Suprapubic skin (tissue), 4 donors: ENCODE measurements at regions not wholly inside any gene's neighbourhood (a gene's known extent, or its start where the extent isn't known, plus 50 kb on each side); places are given as distances from the start of the nearest gene placed in this dataset.

Experiments
- DNase-seq, 2 donors: peaks; one replicate each; pipeline ENCODE4 v3.0.0-alpha.2; 2019; ENCODE audit warnings: low spot score in 2 of 2
- H3K27ac ChIP-seq: fragments of 200-600 bp; sonication (generic); one replicate; pipeline ENCODE4 v1.5.1; 2019
- H3K27me3 ChIP-seq: fragments of 200-600 bp; sonication (generic); one replicate; pipeline ENCODE4 v1.5.1; 2019
- H3K36me3 ChIP-seq: fragments of 200-600 bp; sonication (generic); one replicate; pipeline ENCODE4 v1.5.1; 2019
- H3K4me1 ChIP-seq: fragments of 200-600 bp; sonication (generic); one replicate; pipeline ENCODE4 v1.5.1; 2019
- H3K4me3 ChIP-seq: fragments of 200-600 bp; sonication (generic); one replicate; pipeline ENCODE4 v1.5.1; 2019; ENCODE audit warnings: mild to moderate bottlenecking
- H3K9me3 ChIP-seq: fragments of 200-600 bp; sonication (generic); one replicate; pipeline ENCODE4 v1.5.1; 2019
- EP300 ChIP-seq: sonication (generic); formaldehyde crosslinking; IDR thresholded peaks from one replicate; pipeline ENCODE4 v1.6.1; 2017; ENCODE audit warnings: antibody characterized with exemption
- POLR2A ChIP-seq, 2 donors: fragments of 450-650 bp; IDR thresholded peaks; one replicate each; pipeline ENCODE4 v1.6.1; 2017; ENCODE audit warnings: antibody characterized with exemption in 2 of 2, mild to moderate bottlenecking in 2 of 2, moderate library complexity in 2 of 2
- POLR2AphosphoS5 ChIP-seq, 3 donors: sonication (generic); formaldehyde crosslinking; IDR thresholded peaks; one replicate each; pipeline ENCODE4 v1.6.1; 2017; ENCODE audit warnings: antibody characterized with exemption in 3 of 3
- WGBS: methylation state at CpG from one replicate; pipeline ENCODE4 v1.1.5; 2018; 5-methylcytosine and 5-hydroxymethylcytosine counted together
- TF ChIP-seq, protein P1 (sequence below), 2 donors: fragments of 200-600 bp in 1 of 2; fragments of 450-650 bp in 1 of 2; sonication (generic) in 1 of 2; IDR thresholded peaks; one replicate each; pipeline ENCODE4 v1.5.1; 2016 to 2019; ENCODE audit warnings: antibody characterized with exemption in 2 of 2, mild to moderate bottlenecking in 1 of 2, moderate library complexity in 1 of 2

DNA sequence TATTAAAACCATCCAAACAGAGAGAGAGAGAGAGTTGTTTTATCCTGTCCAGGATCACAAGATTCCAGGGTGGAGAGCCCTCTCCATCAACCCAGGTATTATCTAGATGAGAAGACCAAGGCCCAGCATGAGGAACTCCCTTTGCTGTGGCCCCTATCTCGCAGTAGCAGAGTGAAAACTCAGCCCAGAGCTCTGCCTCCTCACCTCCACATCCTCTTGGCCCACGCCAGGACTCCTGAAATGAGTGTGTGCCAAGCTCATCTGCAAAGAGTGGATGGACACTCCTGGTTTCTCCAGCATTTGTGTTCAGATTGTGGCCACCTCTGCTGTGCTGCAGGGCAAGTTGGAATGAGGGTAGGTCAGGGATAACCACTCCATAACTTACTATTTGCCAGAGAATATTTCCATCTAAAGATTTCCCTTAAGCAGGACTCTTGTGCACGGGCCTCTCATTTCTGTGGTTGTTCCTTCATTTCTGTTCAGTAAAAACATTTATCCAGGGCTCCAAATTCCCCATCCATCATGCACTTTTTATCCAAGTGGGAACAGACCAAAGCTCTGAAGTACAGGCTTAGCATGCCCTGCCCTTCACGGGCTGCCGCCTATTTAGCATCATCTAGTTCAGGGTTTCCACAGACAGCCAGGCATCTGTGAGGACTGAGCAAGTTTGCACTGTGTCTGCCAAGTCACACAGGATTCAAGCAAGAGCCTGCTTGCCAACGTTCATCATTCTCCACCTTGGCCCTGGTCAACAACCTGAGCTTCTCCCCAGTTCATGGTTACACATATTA, 583.2 kb upstream of the ID2 start:
- no peak for TF ChIP-seq EP300
- TF ChIP-seq, protein P1, sequence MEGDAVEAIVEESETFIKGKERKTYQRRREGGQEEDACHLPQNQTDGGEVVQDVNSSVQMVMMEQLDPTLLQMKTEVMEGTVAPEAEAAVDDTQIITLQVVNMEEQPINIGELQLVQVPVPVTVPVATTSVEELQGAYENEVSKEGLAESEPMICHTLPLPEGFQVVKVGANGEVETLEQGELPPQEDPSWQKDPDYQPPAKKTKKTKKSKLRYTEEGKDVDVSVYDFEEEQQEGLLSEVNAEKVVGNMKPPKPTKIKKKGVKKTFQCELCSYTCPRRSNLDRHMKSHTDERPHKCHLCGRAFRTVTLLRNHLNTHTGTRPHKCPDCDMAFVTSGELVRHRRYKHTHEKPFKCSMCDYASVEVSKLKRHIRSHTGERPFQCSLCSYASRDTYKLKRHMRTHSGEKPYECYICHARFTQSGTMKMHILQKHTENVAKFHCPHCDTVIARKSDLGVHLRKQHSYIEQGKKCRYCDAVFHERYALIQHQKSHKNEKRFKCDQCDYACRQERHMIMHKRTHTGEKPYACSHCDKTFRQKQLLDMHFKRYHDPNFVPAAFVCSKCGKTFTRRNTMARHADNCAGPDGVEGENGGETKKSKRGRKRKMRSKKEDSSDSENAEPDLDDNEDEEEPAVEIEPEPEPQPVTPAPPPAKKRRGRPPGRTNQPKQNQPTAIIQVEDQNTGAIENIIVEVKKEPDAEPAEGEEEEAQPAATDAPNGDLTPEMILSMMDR (IDR thresholded peaks at IDR 0.05), result no peak
- TF ChIP-seq POLR2AphosphoS5 (IDR thresholded peaks at IDR 0.05), result no peak
- TF ChIP-seq POLR2A (IDR thresholded peaks at IDR 0.05), result no peak
- 71% methylated on average over 6 of the region's 6 CpGs for WGBS

DNA sequence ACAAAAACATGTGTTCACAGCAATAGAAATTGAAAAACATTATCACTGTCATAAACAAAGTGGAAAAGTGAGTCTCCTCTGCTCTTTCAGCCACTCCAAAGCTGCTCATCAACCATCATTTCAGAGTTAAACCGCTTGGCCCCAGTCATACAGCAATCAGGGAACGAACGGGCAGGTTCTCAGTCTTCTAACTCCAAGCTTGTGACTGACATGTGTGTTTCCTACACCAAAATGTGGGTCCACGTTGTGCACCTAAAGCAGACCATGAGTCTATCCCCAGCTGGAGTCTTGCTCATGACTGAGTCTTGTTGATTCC, 582.6 kb upstream of the ID2 start:
- DNase-seq, result no peak
- TF ChIP-seq POLR2A (IDR thresholded peaks at IDR 0.05), result no peak
- no peak for TF ChIP-seq EP300
- TF ChIP-seq POLR2AphosphoS5 (IDR thresholded peaks at IDR 0.05), result no peak
- TF ChIP-seq, protein P1 (IDR thresholded peaks at IDR 0.05), result no peak
- 92% methylated on average over 4 of the region's 4 CpGs for WGBS
- H3K4me1 ChIP-seq, result no peaks in the 10 kb centered on the region
- no peak overlapping the region for H3K4me3 ChIP-seq
- no peaks in the 10 kb centered on the region for H3K36me3 ChIP-seq
- H3K27me3 ChIP-seq, result no peaks in the 10 kb centered on the region
- no peak overlapping the region for H3K27ac ChIP-seq
- H3K9me3 ChIP-seq, result no peaks in the 10 kb centered on the region

More for the DNA sequence above, 583.2 kb upstream of the ID2 start:
- no peaks in the 10 kb centered on the region for H3K27me3 ChIP-seq
- no peaks in the 10 kb centered on the region for H3K9me3 ChIP-seq
- H3K4me1 ChIP-seq, result no peaks in the 10 kb centered on the region
- no peak overlapping the region for H3K27ac ChIP-seq
- no peak overlapping the region for H3K4me3 ChIP-seq
- DNase-seq, result no peak
- no peaks in the 10 kb centered on the region for H3K36me3 ChIP-seq

DNA sequence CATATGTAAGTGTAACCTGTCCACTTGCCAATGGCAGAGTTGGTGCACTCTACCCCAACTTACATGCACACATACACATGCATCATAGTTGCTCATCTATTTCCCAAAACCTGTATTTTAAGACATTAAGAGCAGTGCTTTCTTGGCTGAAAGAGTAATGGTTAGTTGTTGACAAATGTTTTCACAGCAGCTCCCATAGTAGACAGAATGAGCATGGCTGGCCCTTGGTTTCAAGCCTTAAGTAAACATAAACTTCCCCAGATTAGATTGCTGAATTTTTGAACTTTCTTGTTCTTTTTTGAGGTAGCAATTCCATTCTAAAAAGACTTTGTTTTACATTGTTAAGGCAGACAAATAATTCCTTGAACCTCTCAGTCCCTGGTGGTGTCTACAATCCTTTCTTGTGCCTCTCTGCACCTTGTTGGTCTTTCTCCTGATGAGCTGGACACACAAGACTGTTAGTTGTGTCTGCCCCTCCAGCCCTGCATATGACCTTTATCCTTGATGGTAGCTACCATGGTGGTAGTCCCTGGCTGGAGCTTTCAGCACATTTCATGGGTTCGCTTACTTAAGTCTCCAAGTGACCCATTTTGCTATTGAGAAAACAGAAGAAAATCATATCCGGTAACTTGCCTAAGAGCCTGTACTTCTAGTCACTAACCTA, 580.1 kb upstream of the ID2 start:
- TF ChIP-seq, protein P1 (IDR thresholded peaks at IDR 0.05), result no peak
- TF ChIP-seq POLR2A (IDR thresholded peaks at IDR 0.05) (no peak), POLR2AphosphoS5 (IDR thresholded peaks at IDR 0.05) (no peak), EP300 (no peak)

DNA sequence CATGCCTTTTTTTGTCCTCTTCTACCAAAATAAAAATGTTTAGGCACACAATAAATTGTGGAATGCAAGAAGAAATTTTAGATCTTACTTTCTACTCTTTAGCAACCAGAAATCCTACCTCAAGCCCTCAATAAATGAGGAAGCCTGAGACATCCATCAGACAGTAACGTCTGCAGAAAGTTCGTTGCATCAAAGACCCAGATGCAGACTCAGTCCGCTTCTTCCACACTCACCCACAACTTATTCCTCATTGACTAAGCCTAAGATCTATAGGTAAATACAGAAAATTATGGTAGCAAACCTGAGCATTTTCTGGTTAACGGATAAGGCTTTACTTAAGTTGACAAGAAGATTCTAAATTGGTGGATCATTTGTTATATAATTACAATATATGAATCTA, 579.4 kb upstream of the ID2 start:
- no peak for DNase-seq
- 94% methylated on average over 4 of the region's 4 CpGs for WGBS
- Histone ChIP-seq H3K36me3 (no peaks in the 10 kb centered on the region), H3K4me1 (no peaks in the 10 kb centered on the region), H3K27me3 (no peaks in the 10 kb centered on the region), H3K4me3 (no peak overlapping the region), H3K27ac (no peak overlapping the region), H3K9me3 (no peaks in the 10 kb centered on the region)
- TF ChIP-seq EP300 (no peak), POLR2A (IDR thresholded peaks at IDR 0.05) (no peak), POLR2AphosphoS5 (IDR thresholded peaks at IDR 0.05) (no peak)
- TF ChIP-seq, protein P1 (IDR thresholded peaks at IDR 0.05), result no peak

More for the DNA sequence above, 580.1 kb upstream of the ID2 start:
- no peak for DNase-seq
- Histone ChIP-seq H3K9me3 (no peaks in the 10 kb centered on the region), H3K4me1 (no peaks in the 10 kb centered on the region), H3K27me3 (no peaks in the 10 kb centered on the region), H3K4me3 (no peak overlapping the region), H3K27ac (no peak overlapping the region), H3K36me3 (no peaks in the 10 kb centered on the region)
- 98% methylated on average over 2 of the region's 2 CpGs for WGBS

DNA sequence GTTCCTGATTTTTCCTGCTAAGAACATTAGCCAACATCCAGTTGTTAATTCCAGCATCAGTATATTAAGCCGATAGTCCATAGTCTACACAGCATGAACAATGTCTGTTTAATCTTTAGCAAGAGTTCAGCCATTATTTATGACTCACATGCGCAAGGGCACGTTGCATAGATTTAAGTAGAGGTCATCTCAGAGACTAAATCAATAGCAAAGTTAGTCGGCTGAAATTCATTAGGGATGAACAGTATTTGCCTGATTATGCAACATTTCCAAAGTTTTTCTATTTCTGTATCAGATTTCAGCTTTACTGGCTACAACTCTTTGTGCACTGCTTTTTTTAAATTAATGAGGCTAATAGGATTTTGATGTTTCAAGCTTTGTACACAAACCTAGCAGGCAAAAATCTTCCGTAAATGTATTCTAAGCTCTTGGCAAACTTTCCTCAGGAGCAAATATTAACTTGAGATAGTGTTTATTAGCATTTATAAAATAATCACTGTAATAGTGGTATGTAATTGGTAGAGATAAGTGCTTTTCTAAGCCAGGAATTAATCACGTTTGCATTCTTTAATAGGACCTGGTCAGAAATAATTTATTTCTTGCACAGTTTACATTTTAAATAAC, 578.7 kb upstream of the ID2 start:
- H3K4me3 ChIP-seq, result no peak overlapping the region
- no peaks in the 10 kb centered on the region for H3K9me3 ChIP-seq
- TF ChIP-seq POLR2AphosphoS5 (IDR thresholded peaks at IDR 0.05), result no peak
- no peak for TF ChIP-seq EP300
- no peak for TF ChIP-seq POLR2A (IDR thresholded peaks at IDR 0.05)
- TF ChIP-seq, protein P1 (IDR thresholded peaks at IDR 0.05), result no peak
- H3K27ac ChIP-seq, result no peak overlapping the region
- H3K4me1 ChIP-seq, result no peaks in the 10 kb centered on the region
- no peaks in the 10 kb centered on the region for H3K27me3 ChIP-seq
- 65% methylated on average over 6 of the region's 6 CpGs for WGBS
- H3K36me3 ChIP-seq, result no peaks in the 10 kb centered on the region
- no peak for DNase-seq
